ENCODE measurements at regions not wholly inside any gene's neighbourhood (a gene's known extent, or its start where the extent isn't known, plus 50 kb on each side); places are given as distances from the start of the nearest gene placed in this dataset.

GRCh38 chr14:73795466-73795865 is 56.2 kb upstream of the PTGR2 start:
- H3K9me3 ChIP-seq (ENCODE audit: control insufficient read depth in 4 of 4, low read length in 3 of 4), result no peaks in the 10 kb centered on the region
- WGBS, result 91% methylated on average over 3 of the region's 3 CpGs
- no peaks in the 10 kb centered on the region for H3K27me3 ChIP-seq (ENCODE audit: control insufficient read depth in 4 of 4, insufficient read depth in 4 of 4, low read length in 3 of 4)
- H3K36me3 ChIP-seq (ENCODE audit: control insufficient read depth in 4 of 4, insufficient read depth in 3 of 4, low read depth in 1 of 4, low read length in 3 of 4), result no peaks in the 10 kb centered on the region
- no peak for TF ChIP-seq CTCF (IDR thresholded peaks at IDR 0.05; ENCODE audit: low read depth, low read length, missing input control)
- no peak for TF ChIP-seq GABPA (IDR thresholded peaks at IDR 0.05 in 1 of 2, conservative IDR thresholded peaks at IDR 0.05 in 1 of 2)
- TF ChIP-seq HNF4A (conservative IDR thresholded peaks at IDR 0.05), result no peak
- TF ChIP-seq SP1 (IDR thresholded peaks at IDR 0.05), result no peak
- no peak overlapping the region for H3K4me3 ChIP-seq (ENCODE audit: low read depth in 1 of 3, low read length in 3 of 3)
- H3K27ac ChIP-seq (ENCODE audit: low read depth in 1 of 2, low read length in 2 of 2), result peak overlapping the region; percentile 59 to 79
- no peak overlapping the region for H3K9ac ChIP-seq (ENCODE audit: low read depth in 1 of 2, low read length in 2 of 2)
- peaks cover 10 to 26% (median 23%) of the 10 kb centered on the region in 4 donors for H3K4me1 ChIP-seq (ENCODE audit: control insufficient read depth in 4 of 4, insufficient read depth in 4 of 4, low read length in 3 of 4)
- DNase-seq (ENCODE audit: low spot score), result no peak

- Histone ChIP-seq H3K27me3 (ENCODE audit: control insufficient read depth in 4 of 4, insufficient read depth in 4 of 4, low read length in 3 of 4) (no peaks in the 10 kb centered on the region), H3K4me3 (ENCODE audit: low read depth in 1 of 3, low read length in 3 of 3) (no peak overlapping the region), H3K27ac (ENCODE audit: low read depth in 1 of 2, low read length in 2 of 2) (peak overlapping the region; percentile 59 to 79), H3K4me1 (ENCODE audit: control insufficient read depth in 4 of 4, insufficient read depth in 4 of 4, low read length in 3 of 4) (peaks cover 10 to 26% (median 23%) of the 10 kb centered on the region in 4 donors), H3K9ac (ENCODE audit: low read depth in 1 of 2, low read length in 2 of 2) (peak overlapping the region in 1 of 2 donors; percentile 8), H3K36me3 (ENCODE audit: control insufficient read depth in 4 of 4, insufficient read depth in 3 of 4, low read depth in 1 of 4, low read length in 3 of 4) (no peaks in the 10 kb centered on the region), H3K9me3 (ENCODE audit: control insufficient read depth in 4 of 4, low read length in 3 of 4) (no peaks in the 10 kb centered on the region)
- WGBS, result 94% methylated on average over 1 of the region's 1 CpG
- DNase-seq (ENCODE audit: low spot score), result no peak
- TF ChIP-seq ATF3 (IDR thresholded peaks at IDR 0.05), result no peak
- TF ChIP-seq RXRA (IDR thresholded peaks at IDR 0.05), result no peak
- TF ChIP-seq YY1 (IDR thresholded peaks at IDR 0.05), result no peak
- no peak for TF ChIP-seq NR2F2 (IDR thresholded peaks at IDR 0.05)
- TF ChIP-seq ZBTB33 (IDR thresholded peaks at IDR 0.05), result no peak
- no peak for TF ChIP-seq CTCF (IDR thresholded peaks at IDR 0.05; ENCODE audit: low read depth, low read length, missing input control)
- no peak for TF ChIP-seq HNF4G (IDR thresholded peaks at IDR 0.05)
- TF ChIP-seq FOXA1 (IDR thresholded peaks at IDR 0.05), result no peak
- TF ChIP-seq EGR1 (IDR thresholded peaks at IDR 0.05; ENCODE audit: low read depth in 2 of 2), result no peak
- TF ChIP-seq HNF4A (conservative IDR thresholded peaks at IDR 0.05), result no peak
- TF ChIP-seq REST (IDR thresholded peaks at IDR 0.05), result no peak
- no peak for TF ChIP-seq GABPA (IDR thresholded peaks at IDR 0.05 in 1 of 2, conservative IDR thresholded peaks at IDR 0.05 in 1 of 2)
- TF ChIP-seq MAX (IDR thresholded peaks at IDR 0.05), result no peak
Observed at GRCh38 chr14:73794146-73794545, 57.5 kb upstream of the PTGR2 start.

All from liver (tissue), 8 donors.